CD4-positive, alpha-beta T cell treated with Interleukin-15 for 4 hours (primary cell): ENCODE measurements at regions not wholly inside any gene's neighbourhood (a gene's known extent, or its start where the extent isn't known, plus 50 kb on each side); places are given as distances from the start of the nearest gene placed in this dataset.
"Not testable (repeated sequence)": the region's sequence is repeated elsewhere in the genome, so short reads cannot be mapped to it uniquely, and the experiment has no call there.

Experiments used
- DNase-seq: peaks from one replicate; pipeline ENCODE4 v3.0.0-alpha.2; 2020; ENCODE audit warnings: low spot score

DNA sequence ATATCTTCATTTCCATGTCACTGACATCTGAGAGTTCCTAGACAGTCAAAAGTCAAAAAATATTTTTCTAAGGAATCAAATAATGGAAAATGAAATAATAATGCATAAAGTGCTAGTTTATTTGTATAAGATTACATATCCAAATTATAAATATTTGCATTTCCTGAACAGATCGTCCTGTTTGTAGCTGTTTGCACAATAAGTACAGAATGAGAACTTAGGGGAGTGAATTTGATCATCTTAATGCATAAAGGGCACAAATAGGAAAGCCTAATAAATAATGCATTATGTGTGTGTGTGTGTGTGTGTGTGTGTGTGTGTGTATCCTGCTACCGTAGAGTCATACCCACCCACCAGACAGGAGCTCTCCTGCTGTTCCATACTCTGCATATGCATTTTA, 521.0 kb upstream of the EPHA7 start:
- no peak for DNase-seq

DNA sequence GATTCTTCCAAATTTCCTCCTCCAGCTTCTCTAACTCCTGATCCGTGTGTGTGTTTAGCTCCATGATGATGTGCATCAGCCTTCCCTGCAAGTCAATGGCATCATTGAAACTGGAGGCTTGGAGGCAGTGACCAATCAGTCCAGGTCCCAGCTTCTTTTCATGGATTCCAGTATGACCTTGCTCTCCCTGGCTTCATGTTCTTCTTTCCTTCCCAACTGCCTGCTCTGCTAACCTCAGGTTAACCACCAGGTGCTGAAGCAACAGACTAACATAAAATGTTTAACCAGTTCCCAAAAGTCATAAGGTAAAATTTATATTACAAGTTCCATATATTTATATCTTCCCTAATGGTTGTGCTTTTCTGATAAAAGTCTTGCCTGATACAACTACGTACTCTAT, 512.8 kb upstream of the EPHA7 start:
- DNase-seq = no peak

- no peak for DNase-seq
Observed at GRCh38 chr6:93927731-93928130, 508.4 kb upstream of the EPHA7 start.

- DNase-seq = no peak
Observed at GRCh38 chr6:93919365-93919764, 500.0 kb upstream of the EPHA7 start.

GRCh38 chr6:93918258-93918657, 498.9 kb upstream of the EPHA7 start:
- DNase-seq = no peak

GRCh38 chr6:93917216-93917615, 497.9 kb upstream of the EPHA7 start:
- DNase-seq = no peak

DNA sequence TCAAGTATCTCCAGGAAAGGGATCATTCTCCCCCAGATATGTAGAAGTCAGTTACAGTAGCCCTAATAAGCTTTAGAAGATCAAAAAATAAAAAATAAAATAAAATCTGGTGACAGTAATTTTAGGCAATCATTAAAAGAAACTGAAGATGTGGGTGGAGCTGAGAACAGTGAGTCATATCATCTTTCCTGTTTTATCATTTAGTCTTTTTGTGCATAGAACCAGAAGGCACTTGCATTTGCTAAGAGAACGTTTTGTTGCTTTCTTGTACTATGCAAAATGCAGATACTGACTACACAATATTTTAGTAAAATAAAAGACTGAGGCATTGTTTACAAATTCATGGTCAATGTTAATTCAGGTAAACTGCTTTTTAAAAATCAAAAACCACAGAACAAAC, 497.4 kb upstream of the EPHA7 start:
- no peak for DNase-seq

GRCh38 chr6:93915961-93916360, 496.6 kb upstream of the EPHA7 start:
- DNase-seq = no peak

DNA sequence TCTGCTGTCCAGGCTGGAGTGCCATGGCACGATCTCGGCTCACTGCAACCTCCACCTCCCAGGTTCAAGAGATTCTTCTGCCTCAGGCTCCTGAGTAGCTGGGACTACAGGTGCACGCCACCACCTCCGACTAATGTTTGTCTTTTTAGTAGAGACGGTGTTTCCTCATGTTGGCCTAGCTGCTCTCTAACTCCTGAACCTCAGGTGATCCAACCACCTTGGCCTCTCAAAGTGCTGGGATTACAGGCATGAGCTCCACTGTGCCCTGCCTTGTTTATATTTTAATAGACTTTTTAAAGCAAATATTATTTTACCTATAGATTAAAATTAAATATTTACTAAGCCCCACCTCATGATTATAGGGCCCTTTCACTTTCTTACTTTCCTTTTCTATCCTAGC, 483.2 kb upstream of the EPHA7 start:
- no peak for DNase-seq

DNA sequence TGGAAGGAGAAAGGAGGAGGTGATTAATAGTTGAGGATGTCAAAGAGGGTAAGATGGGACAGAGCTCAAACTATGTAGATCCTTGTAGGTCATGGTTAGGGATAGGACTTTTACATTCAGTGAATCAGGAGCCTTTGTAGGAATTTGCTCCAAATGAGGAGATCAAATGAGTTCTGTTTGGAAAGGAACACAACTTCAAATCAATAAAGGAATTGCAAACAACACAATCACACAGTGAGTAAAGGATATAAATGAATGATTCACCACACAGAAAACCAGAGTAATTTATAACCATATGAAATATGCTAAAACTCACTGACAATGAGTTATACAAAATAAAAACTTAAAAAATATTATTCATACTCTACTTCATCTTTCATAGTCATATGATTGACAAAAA, 480.8 kb upstream of the EPHA7 start:
- DNase-seq = no peak

DNA sequence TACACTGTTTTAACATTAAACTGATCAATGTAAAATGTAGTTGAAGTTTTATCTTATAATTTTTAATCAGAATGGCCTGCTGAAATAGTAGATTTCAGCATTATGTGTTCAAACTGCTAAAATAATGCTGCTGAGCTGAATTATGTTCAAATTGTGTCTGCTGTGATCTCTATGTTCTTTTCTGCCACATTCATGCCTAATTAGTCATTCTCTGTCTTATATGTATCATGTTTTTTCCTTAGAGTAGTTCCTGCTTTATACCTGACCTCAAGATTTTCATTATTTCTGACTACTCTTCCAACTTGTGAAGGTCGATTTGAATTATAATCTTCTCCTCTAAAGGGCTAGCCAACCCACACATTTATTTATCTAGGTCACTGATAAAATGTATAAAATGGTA, 476.7 kb upstream of the EPHA7 start:
- no peak for DNase-seq

DNA sequence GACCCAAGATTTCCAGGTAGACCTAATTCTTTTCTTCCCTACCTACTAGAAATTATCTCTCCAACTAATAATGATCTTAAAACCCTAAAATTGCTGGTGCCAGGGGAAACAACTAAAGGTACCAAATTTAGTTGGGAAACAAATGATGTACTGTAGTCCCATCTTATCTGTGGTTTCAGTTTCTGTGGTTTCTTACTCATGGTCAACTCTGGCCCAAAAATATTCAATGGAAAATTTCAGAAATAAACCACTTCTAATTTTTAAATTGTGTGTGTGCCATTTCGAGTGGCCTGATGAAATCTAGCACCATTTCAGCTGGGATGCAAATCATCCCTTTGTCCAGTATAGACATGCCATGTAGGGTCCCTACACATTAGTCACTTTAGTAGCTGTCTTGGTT, 475.2 kb upstream of the EPHA7 start:
- DNase-seq = no peak

DNA sequence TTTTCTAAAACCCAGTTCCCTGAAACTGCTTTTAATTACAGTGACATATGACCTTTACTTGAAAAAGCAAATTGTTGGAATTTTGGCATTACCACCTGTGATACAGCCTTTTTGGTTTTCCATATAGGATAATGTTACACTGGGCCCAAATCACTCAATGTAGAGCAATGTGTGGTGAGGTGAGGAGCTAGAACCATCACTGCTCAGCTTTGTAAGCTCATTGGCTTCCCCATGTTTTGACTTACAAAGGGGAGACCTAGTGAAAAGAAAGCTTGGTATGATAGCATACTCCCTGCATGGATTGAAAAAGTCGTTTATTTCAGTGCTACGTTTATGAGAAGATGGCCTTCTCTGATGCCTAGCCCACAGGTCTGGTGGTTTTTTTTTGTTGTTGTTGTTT, 470.4 kb upstream of the EPHA7 start:
- no peak for DNase-seq

GRCh38 chr6:93886416-93886815, 467.1 kb upstream of the EPHA7 start:
- DNase-seq = no peak

DNA sequence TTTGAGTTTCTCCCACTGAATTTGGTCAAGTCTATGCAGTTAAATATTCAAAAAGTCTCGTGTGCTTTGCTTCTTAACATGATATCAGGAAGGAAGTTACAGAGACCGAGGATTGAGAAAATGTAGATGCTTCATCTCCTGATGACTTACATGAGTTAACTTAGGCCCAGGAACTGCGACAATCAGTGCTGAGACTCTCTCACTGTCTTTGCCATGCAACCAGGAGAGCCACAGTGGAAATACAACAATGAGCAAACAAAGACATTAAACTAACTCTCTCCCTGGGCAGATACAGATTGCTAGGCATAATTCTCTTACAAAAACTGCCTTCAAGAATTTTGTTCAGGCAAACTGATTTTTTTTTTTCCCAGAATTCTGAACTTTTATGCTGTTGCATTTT, 440.6 kb upstream of the EPHA7 start:
- DNase-seq = no peak

DNA sequence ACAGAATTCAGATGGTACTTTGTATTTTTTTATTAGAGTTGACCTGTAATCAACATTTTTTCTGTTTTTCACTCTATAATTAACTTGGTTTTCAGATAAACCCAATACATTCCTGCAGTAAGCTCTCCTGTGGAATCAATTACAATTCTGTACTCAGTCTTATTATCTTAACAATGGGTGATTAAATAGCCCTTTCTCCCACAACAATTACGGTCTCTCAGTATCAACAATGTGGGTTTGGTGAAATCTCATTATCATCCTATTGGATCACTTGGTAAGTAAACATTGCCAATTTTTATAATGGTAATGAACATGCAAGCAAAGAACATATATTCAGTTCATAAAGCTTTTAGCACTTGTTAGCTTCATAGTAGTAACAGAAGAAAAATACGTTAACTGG, 438.9 kb upstream of the EPHA7 start:
- DNase-seq = no peak

- DNase-seq = no peak
Observed at GRCh38 chr6:93849857-93850256, 430.5 kb upstream of the EPHA7 start.

DNA sequence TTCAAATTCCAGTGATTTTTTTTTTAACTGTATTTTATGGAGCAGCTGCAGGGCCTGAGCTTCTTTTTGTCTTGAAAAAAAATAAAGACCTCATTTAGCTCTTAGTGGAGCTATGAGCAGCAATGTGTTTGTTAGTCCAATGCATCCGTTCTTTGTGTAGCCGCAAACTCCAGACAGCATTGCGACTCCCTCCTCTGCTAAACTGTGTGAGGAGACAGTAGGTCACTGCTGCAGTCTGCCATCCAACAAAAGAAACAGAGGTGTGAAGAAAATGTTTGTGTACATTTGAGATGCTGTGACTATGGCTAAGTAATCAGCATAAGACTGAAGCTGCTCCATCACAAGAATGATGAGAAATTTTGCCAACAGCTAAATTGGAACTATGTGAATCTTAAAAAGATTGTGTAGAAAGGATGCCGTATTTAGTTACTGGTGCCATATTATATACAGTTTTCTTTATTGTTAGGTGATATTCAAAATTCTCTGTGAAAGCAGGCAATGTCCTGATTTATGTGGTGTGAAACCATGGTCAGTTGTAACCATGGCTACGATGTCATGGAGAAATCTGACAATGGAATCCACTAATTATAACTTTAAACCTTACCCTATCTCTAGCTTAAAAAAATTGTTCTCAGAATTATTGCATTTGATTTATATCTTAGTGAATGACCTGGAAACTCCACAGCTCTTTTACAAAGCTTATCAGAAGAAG, 428.8 kb upstream of the EPHA7 start:
- DNase-seq = no peak

DNA sequence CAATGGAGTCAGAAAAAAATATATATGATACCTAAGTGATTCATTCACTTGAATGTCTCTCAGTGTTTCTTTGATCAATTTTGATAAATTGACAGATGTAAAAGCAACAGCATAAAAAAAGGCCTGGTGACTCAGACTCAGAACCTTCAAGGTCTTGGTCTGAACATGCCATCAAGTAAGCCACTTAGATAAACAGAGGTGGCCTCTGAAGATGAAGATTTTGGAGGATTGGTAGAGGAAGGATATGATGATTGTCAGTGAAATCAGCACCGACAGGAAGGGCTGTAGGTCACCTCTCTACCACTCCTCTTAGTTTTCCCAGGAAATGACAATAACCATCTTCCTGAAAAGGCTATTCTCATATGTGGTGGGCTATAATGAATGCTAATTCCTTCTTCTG, 422.8 kb upstream of the EPHA7 start:
- DNase-seq = no peak

DNA sequence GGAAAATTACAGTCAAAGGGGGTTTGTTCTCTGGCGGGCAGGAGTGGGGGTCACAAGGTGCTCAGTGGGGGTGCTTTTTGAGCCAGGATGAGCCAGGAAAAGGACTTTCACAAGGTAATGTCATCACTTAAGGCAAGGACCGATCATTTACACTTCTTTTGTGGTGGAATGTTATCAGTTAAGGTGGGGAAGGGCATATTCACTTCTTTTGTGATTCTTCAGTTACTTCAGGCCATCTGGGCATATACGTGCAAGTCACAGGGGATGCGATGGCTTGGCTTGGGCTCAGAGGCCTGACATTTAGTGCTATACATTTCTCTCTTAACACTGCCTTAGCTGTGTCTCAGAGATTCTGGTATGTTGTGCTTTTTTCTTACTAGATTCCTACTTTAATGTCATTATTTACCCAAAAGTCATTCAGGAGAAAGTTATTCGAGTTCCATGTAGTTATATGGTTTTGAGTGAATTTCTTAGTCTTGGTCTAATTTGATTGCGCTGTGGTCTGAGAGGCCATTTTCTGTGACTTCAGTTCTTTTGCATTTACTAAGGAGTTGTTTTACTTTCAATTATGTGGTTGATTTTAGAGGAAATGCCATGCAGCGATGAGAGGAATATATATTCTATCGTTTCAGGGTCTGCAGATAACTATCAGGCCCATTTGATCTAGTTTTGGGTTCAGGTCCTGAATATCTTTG, 416.2 kb upstream of the EPHA7 start:
- DNase-seq = not testable (repeated sequence)

DNA sequence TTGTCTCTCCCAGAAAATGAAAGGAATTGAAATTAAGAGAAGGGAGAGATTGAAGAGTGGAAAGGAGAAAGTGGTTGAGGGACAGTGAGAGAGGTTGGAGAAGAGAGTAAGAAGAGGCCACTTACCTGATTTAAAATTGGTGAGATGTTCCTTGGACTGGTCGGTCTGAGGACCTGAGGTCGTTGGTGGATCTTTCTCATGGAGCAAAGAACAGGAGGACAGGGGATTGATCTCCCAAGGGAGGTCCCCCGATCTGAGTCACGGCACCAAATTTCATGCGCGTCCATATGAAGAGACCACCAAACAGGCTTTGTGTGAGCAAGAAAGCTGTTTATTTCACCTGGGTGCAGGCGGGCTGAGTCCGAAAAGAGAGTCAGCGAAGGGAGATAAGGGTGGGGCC, 415.7 kb upstream of the EPHA7 start:
- DNase-seq = not testable (repeated sequence)

DNA sequence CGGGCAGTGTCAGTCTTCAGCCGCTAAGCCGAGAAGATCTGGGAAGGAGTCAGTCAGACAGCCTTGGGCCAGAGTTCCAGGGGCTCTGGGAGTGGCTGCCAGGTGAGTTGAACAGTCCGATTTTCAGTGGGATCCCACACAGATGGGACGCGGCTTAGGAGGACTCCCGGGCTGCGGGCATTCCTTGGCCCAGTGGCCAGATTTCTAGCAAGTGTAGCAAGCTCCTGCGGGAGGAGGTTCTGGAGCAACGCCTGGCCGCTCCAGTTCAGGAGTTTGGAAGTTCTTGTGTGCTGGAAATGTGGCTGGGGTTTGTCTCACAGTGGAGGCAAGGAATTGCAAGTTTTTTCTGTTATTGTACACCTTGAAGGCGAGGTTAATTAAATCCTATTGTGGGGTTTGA, 414.0 kb upstream of the EPHA7 start:
- DNase-seq = not testable (repeated sequence)

GRCh38 chr6:93829757-93830156, 410.4 kb upstream of the EPHA7 start:
- DNase-seq = not testable (repeated sequence)

DNA sequence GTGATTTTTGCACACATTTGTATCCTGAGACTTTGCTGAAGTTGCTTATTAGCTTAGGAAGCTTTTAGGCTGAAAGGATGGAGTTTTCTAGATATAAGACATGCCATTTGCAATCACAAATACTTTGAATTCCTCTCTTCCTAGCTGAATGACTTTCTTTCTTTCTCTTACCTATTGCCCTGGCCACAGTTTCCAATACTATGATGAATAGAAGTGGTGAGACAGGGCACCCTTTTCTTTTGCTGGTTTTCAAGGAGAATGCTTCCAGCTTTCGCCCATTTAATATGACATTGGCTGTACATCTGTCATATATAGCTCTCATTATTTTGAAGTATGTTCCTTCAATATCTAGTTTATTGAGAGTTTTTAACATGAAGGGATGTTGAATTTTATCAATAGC, 409.6 kb upstream of the EPHA7 start:
- no peak for DNase-seq
